HG03342 (cell line): ENCODE measurements at regions not wholly inside any gene's neighbourhood (a gene's known extent, or its start where the extent isn't known, plus 50 kb on each side); places are given as distances from the start of the nearest gene placed in this dataset.
"Not testable (repeated sequence)": the region's sequence is repeated elsewhere in the genome, so short reads cannot be mapped to it uniquely, and the experiment has no call there.

Source experiments
- ATAC-seq: cut with Tn5 transposase; IDR thresholded peaks from one replicate; pipeline ENCODE4 v1.9.1; 2021; ENCODE audit warnings: mild to moderate bottlenecking, moderate library complexity; ENCODE audit not compliant: unreplicated experiment

GRCh38 chr2:31664949-31665724 lies 84.4 kb upstream of the SRD5A2 start:
- no peak for ATAC-seq

- no peak for ATAC-seq
These were observed 80.1 kb upstream of the SRD5A2 start for GRCh38 chr2:31660812-31661335.

- ATAC-seq = no peak
These were observed 79.4 kb upstream of the SRD5A2 start for GRCh38 chr2:31660165-31660564.

- no peak for ATAC-seq
These were observed 73.5 kb upstream of the SRD5A2 start for GRCh38 chr2:31654241-31654640.

- no peak for ATAC-seq
These were observed 71.0 kb upstream of the SRD5A2 start for GRCh38 chr2:31651736-31652135.

GRCh38 chr2:31651267-31651666 lies 70.5 kb upstream of the SRD5A2 start:
- ATAC-seq = no peak

GRCh38 chr2:31644551-31644950 lies 63.8 kb upstream of the SRD5A2 start:
- ATAC-seq = no peak

GRCh38 chr2:31642707-31643106 lies 62.0 kb upstream of the SRD5A2 start:
- no peak for ATAC-seq

GRCh38 chr2:31632201-31632600 lies 51.5 kb upstream of the SRD5A2 start:
- not testable (repeated sequence) for ATAC-seq
